ENCODE measurements at regions not wholly inside any gene's neighbourhood (a gene's known extent, or its start where the extent isn't known, plus 50 kb on each side); places are given as distances from the start of the nearest gene placed in this dataset.

GRCh38 chr5:63310644-63311043, 651.6 kb downstream of the HTR1A start:
- DNase-seq: no peak

- DNase-seq: no peak
Measured at GRCh38 chr5:63306909-63307308, 655.3 kb downstream of the HTR1A start.

GRCh38 chr5:63293317-63293716, 668.9 kb downstream of the HTR1A start:
- DNase-seq: no peak

- DNase-seq: no peak
Measured at GRCh38 chr5:63286724-63287123, 675.5 kb downstream of the HTR1A start.

- DNase-seq: no peak
Measured at GRCh38 chr5:63263411-63263810, 684.8 kb downstream of the LRRC70 start.

GRCh38 chr5:63262185-63262981, 683.8 kb downstream of the LRRC70 start:
- no peak for DNase-seq

- no peak for DNase-seq
Measured at GRCh38 chr5:63261695-63262094, 683.1 kb downstream of the LRRC70 start.

GRCh38 chr5:63255594-63255993, 677.0 kb downstream of the LRRC70 start:
- DNase-seq: no peak

- no peak for DNase-seq
Measured at GRCh38 chr5:63250939-63251338, 672.3 kb downstream of the LRRC70 start.

GRCh38 chr5:63249960-63250359, 671.3 kb downstream of the LRRC70 start:
- no peak for DNase-seq

- no peak for DNase-seq
Measured at GRCh38 chr5:63247651-63248050, 669.0 kb downstream of the LRRC70 start.

GRCh38 chr5:63245271-63245670, 666.7 kb downstream of the LRRC70 start:
- no peak for DNase-seq

- DNase-seq: no peak
Measured at GRCh38 chr5:63240063-63240755, 661.6 kb downstream of the LRRC70 start.

GRCh38 chr5:63233911-63234310, 655.3 kb downstream of the LRRC70 start:
- DNase-seq: no peak

- DNase-seq: no peak
Measured at GRCh38 chr5:63233361-63233760, 654.7 kb downstream of the LRRC70 start.

GRCh38 chr5:63230754-63231153, 652.1 kb downstream of the LRRC70 start:
- DNase-seq: no peak

GRCh38 chr5:63228154-63228553, 649.5 kb downstream of the LRRC70 start:
- no peak for DNase-seq

- DNase-seq: no peak
Measured at GRCh38 chr5:63220244-63220643, 641.6 kb downstream of the LRRC70 start.

GRCh38 chr5:63217422-63217821, 638.8 kb downstream of the LRRC70 start:
- no peak for DNase-seq

- DNase-seq: no peak
Measured at GRCh38 chr5:63213256-63213655, 634.6 kb downstream of the LRRC70 start.

- no peak for DNase-seq
Measured at GRCh38 chr5:63211448-63212132, 633.0 kb downstream of the LRRC70 start.

- DNase-seq: no peak
Measured at GRCh38 chr5:63205976-63206375, 627.4 kb downstream of the LRRC70 start.

- DNase-seq: no peak
Measured at GRCh38 chr5:63201738-63202137, 623.1 kb downstream of the LRRC70 start.

GRCh38 chr5:63194126-63194525, 615.5 kb downstream of the LRRC70 start:
- DNase-seq: no peak
